Esophagus squamous epithelium (tissue), 5 donors: ENCODE measurements at regions not wholly inside any gene's neighbourhood (a gene's known extent, or its start where the extent isn't known, plus 50 kb on each side); places are given as distances from the start of the nearest gene placed in this dataset.

ENCODE experiments used
- DNase-seq: peaks from one replicate; lab custom pipeline; 2025; lab: John Stamatoyannopoulos, UW
- H3K27ac ChIP-seq, 4 donors: fragments of 200-600 bp; sonication (generic); one replicate each; pipeline ENCODE4 v1.5.1; 2016 to 2019; ENCODE audit warnings: mild to moderate bottlenecking in 1 of 4
- H3K27me3 ChIP-seq, 4 donors: fragments of 200-600 bp; sonication (generic); 1 replicate in 3 of 4; 2 replicates in 1 of 4; pipeline versions ENCODE4 v1.5.1 to v1.6.0; 2017 to 2021; ENCODE audit warnings: antibody characterized with exemption in 1 of 4
- H3K36me3 ChIP-seq, 3 donors: fragments of 200-600 bp; sonication (generic); one replicate each; pipeline ENCODE4 v1.5.1; 2016 to 2019
- H3K4me1 ChIP-seq, 3 donors: fragments of 200-600 bp; sonication (generic); one replicate each; pipeline ENCODE4 v1.5.1; 2017 to 2019
- H3K4me3 ChIP-seq, 4 donors: fragments of 200-600 bp; sonication (generic); 1 replicate in 3 of 4; 2 replicates in 1 of 4; pipeline ENCODE4 v1.5.1; 2016 to 2019; ENCODE audit warnings: mild to moderate bottlenecking in 2 of 4, moderate library complexity in 1 of 4
- H3K9me3 ChIP-seq, 3 donors: fragments of 200-600 bp; sonication (generic); one replicate each; pipeline ENCODE4 v1.5.1; 2016 to 2019
- POLR2A ChIP-seq, 4 donors: fragments of 450-650 bp; IDR thresholded peaks; one replicate each; pipeline ENCODE4 v1.6.1; 2017; ENCODE audit warnings: antibody characterized with exemption in 4 of 4, mild to moderate bottlenecking in 4 of 4, moderate library complexity in 3 of 4
- WGBS, 2 donors: methylation state at CpG; one replicate each; pipeline ENCODE4 v1.1.5; 2018; 5-methylcytosine and 5-hydroxymethylcytosine counted together
- intact Hi-C: fragments of 100-400 bp; cut with DNase I; formaldehyde crosslinking; loops from one replicate; pipeline ENCODE4 v1.15.0; 2022
- TF ChIP-seq, protein P1 (sequence below), 6 experiments: fragments of 450-650 bp in 4 of 6; fragments of 200-600 bp in 2 of 6; sonication (generic) in 2 of 6; IDR thresholded peaks; one replicate each; pipeline ENCODE4 v1.5.1; 2016 to 2019; ENCODE audit warnings: antibody characterized with exemption in 6 of 6, mild to moderate bottlenecking in 4 of 6, moderate library complexity in 4 of 6
- donor health status: DM: yes; HTN: yes; CAD: no.

DNA sequence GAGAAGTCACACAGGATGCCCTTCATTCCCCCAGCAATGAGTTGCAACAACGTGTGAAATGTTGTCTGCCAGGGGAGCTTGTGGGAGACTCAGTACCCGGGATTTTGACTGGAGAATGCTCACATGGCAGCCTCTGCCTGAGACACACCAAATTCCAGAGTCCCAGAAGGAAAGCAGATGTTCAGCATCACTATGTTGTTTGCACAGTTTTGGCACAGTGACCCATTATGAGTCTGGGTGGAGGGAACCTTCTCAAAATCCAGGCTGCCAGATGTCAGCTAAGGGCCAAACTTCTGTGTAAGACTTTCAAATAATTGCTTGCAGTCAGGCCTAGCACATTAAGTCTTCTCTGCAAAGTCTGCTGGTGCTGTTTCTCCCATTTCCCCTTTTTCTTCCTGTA lies 1029.7 kb upstream of the TENM3 start:
- 39 to 46% methylated on average over 2 of the region's 2 CpGs for WGBS, 2 donors
- H3K4me1 ChIP-seq: no peaks in the 10 kb centered on the region
- H3K27me3 ChIP-seq: no peaks in the 10 kb centered on the region
- no peak overlapping the region for H3K4me3 ChIP-seq
- no peak overlapping the region for H3K27ac ChIP-seq
- H3K9me3 ChIP-seq: no peaks in the 10 kb centered on the region
- TF ChIP-seq, protein P1, sequence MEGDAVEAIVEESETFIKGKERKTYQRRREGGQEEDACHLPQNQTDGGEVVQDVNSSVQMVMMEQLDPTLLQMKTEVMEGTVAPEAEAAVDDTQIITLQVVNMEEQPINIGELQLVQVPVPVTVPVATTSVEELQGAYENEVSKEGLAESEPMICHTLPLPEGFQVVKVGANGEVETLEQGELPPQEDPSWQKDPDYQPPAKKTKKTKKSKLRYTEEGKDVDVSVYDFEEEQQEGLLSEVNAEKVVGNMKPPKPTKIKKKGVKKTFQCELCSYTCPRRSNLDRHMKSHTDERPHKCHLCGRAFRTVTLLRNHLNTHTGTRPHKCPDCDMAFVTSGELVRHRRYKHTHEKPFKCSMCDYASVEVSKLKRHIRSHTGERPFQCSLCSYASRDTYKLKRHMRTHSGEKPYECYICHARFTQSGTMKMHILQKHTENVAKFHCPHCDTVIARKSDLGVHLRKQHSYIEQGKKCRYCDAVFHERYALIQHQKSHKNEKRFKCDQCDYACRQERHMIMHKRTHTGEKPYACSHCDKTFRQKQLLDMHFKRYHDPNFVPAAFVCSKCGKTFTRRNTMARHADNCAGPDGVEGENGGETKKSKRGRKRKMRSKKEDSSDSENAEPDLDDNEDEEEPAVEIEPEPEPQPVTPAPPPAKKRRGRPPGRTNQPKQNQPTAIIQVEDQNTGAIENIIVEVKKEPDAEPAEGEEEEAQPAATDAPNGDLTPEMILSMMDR (IDR thresholded peaks at IDR 0.05): no peak
- TF ChIP-seq POLR2A (IDR thresholded peaks at IDR 0.05): no peak
- intact Hi-C loops: no loop called here
- DNase-seq: no peak
- H3K36me3 ChIP-seq: no peaks in the 10 kb centered on the region

DNA sequence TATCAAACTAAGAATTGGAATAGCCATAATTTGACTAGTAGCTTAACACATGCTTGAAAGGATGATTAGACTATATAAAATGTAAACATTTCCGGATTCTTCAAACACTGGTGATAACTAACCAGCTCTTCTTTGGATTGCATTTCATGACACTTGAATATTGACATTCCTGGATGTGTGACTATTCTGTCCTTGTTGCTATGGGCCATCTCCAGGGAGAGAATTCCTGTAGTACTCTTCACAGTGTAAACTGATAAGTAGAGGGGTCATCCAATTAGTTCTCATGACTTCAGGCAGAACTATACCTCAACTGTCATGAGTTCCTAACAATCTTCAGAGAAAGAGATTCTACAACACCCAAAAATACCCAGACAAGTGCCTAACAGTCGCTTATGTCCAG lies 1026.7 kb upstream of the TENM3 start:
- H3K9me3 ChIP-seq: no peaks in the 10 kb centered on the region
- no peak for DNase-seq
- intact Hi-C loops: no loop called here
- TF ChIP-seq, protein P1 (IDR thresholded peaks at IDR 0.05): no peak
- H3K4me1 ChIP-seq: no peaks in the 10 kb centered on the region
- no peak overlapping the region for H3K27ac ChIP-seq
- WGBS, 2 donors: 62 to 63% methylated on average over 2 of the region's 2 CpGs
- no peaks in the 10 kb centered on the region for H3K36me3 ChIP-seq
- no peaks in the 10 kb centered on the region for H3K27me3 ChIP-seq
- no peak overlapping the region for H3K4me3 ChIP-seq

DNA sequence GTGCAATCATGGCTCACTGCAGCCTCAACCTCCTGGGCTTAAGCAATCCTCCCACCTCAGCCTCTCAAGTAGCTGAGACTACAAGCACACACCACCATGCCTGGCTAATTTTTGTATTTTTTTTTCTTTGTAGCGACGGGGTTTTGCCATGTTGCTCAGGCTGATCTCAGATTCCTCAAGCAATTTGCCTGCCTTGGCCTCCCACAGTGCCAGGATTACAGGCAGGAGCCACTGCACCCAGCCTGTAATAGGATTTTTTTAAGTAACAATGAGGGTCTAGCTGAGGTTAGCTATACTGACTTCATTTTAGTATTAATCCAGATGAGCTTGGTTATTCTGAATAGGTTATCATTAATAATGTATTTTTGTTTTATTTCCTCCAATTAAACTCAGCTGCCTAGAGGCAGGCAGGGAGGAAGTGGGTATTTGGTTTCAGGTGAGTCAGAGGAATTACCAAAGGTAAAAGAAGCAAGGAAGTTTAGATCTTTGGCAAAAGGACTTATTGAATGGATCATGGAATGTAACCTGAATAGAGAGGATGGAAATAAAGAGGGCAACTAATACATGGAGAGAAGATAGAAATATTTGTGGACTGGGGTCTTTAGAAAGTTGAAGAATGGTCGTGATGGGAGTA lies 1023.3 kb upstream of the TENM3 start:
- Histone ChIP-seq H3K27ac (no peak overlapping the region), H3K27me3 (no peaks in the 10 kb centered on the region), H3K36me3 (no peaks in the 10 kb centered on the region), H3K9me3 (no peaks in the 10 kb centered on the region), H3K4me1 (no peaks in the 10 kb centered on the region), H3K4me3 (no peak overlapping the region)
- intact Hi-C loops: no loop called here
- WGBS, 2 donors: 52 to 55% methylated on average over 3 of the region's 3 CpGs
- TF ChIP-seq, protein P1 (IDR thresholded peaks at IDR 0.05): no peak
- no peak for TF ChIP-seq POLR2A (IDR thresholded peaks at IDR 0.05)
- no peak for DNase-seq

DNA sequence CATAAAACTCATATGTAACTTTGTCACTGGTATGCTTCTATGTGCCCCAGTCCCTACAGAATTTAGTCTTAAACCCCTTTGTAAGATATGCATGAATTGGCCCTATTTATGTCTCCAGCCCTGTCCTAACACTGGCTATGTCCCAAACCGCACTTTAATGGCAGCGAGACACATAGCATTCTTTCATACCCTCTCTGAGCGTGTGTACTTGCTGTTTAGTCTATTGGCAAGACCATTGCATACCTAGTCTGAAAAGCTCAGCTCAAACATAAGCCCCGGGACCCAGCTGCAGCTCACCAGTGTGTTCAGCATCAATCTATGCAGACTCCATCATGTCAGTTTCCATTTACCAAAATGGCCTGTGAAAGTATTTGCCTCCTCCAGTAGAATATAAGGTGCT lies 1018.4 kb upstream of the TENM3 start:
- Histone ChIP-seq H3K9me3 (no peaks in the 10 kb centered on the region), H3K4me3 (no peak overlapping the region), H3K27me3 (no peaks in the 10 kb centered on the region), H3K27ac (no peak overlapping the region), H3K4me1 (no peaks in the 10 kb centered on the region), H3K36me3 (no peaks in the 10 kb centered on the region)
- no peak for DNase-seq
- intact Hi-C loops: no loop called here
- 77 to 82% methylated on average over 4 of the region's 4 CpGs for WGBS, 2 donors
- TF ChIP-seq, protein P1 (IDR thresholded peaks at IDR 0.05): no peak
- no peak for TF ChIP-seq POLR2A (IDR thresholded peaks at IDR 0.05)

DNA sequence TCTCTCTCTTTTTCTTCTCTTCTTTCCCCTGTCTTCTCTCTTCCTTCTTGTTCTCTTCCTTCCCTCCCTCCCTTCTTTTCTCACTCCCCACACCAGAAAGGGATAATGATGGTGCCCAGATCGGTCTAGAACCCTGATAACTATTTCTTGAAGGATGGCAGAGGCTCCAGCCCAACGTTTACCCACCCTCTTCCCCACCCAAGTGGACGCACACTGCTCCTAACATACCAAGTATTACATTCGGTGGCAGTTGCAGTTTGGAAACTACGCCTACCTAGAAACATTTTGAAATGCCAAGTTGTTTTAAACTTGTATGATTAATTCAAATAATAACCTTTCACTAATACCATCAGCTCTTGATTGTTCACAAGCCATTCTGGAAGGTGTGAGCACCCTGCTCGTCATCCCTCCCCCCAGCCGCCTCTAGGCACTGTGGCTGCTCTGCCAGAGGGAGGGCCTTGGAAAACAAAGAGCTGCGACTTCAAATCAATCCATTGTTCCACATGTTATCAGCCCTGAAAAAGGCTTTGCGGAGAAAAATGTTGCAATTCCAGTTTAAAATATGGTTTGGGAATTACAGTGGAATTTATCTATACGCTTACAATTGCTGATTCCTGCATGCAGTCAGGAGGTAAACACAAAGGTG lies 1017.5 kb upstream of the TENM3 start:
- 26 to 41% methylated on average over 9 to 10 of the region's 10 CpGs for WGBS, 2 donors
- Histone ChIP-seq H3K9me3 (no peaks in the 10 kb centered on the region), H3K27ac (no peak overlapping the region), H3K4me3 (no peak overlapping the region), H3K4me1 (no peaks in the 10 kb centered on the region), H3K27me3 (no peaks in the 10 kb centered on the region), H3K36me3 (no peaks in the 10 kb centered on the region)
- intact Hi-C loops: no loop called here
- TF ChIP-seq, protein P1 (IDR thresholded peaks at IDR 0.05): no peak
- TF ChIP-seq POLR2A (IDR thresholded peaks at IDR 0.05): no peak
- no peak for DNase-seq
